ENCODE measurements at regions not wholly inside any gene's neighbourhood (a gene's known extent, or its start where the extent isn't known, plus 50 kb on each side); places are given as distances from the start of the nearest gene placed in this dataset.
"Not testable (repeated sequence)": the region's sequence is repeated elsewhere in the genome, so short reads cannot be mapped to it uniquely, and the experiment has no call there.

GRCh38 chr10:118960157-118961090, 69.1 kb upstream of the NANOS1 start:
- no peak overlapping the region for H3K4me3 ChIP-seq (ENCODE audit: low read depth, low read length)
- in situ Hi-C loops (cut with HindIII; ENCODE audit: low sequenced_read_pairs): no loop called here
- no peak for DNase-seq (ENCODE audit: low read depth)
- no peak for TF ChIP-seq CTCF (IDR thresholded peaks at IDR 0.05; ENCODE audit: low read depth, low read length, missing control alignments)

- H3K4me3 ChIP-seq (ENCODE audit: low read depth, low read length): no peak overlapping the region
- TF ChIP-seq CTCF (IDR thresholded peaks at IDR 0.05; ENCODE audit: low read depth, low read length, missing control alignments): no peak
- DNase-seq (ENCODE audit: low read depth): no peak
- in situ Hi-C loops (cut with HindIII; ENCODE audit: low sequenced_read_pairs): no loop called here
Observed at GRCh38 chr10:118961436-118961835, 68.1 kb upstream of the NANOS1 start.

GRCh38 chr10:118962331-118962868, 67.1 kb upstream of the NANOS1 start:
- H3K4me3 ChIP-seq (ENCODE audit: low read depth, low read length); in situ Hi-C loops (cut with HindIII; ENCODE audit: low sequenced_read_pairs); DNase-seq (ENCODE audit: low read depth): not testable (repeated sequence)

- DNase-seq (ENCODE audit: low read depth): no peak
- no peak overlapping the region for H3K4me3 ChIP-seq (ENCODE audit: low read depth, low read length)
- in situ Hi-C loops (cut with HindIII; ENCODE audit: low sequenced_read_pairs): no loop called here
- no peak for TF ChIP-seq CTCF (IDR thresholded peaks at IDR 0.05; ENCODE audit: low read depth, low read length, missing control alignments)
Observed at GRCh38 chr10:118963341-118963740, 66.2 kb upstream of the NANOS1 start.

GRCh38 chr10:118963933-118964332, 65.6 kb upstream of the NANOS1 start:
- TF ChIP-seq CTCF (IDR thresholded peaks at IDR 0.05; ENCODE audit: low read depth, low read length, missing control alignments): no peak
- in situ Hi-C loops (cut with HindIII; ENCODE audit: low sequenced_read_pairs): no loop called here
- DNase-seq (ENCODE audit: low read depth): no peak
- H3K4me3 ChIP-seq (ENCODE audit: low read depth, low read length): no peak overlapping the region

GRCh38 chr10:118964476-118964875, 65.0 kb upstream of the NANOS1 start:
- in situ Hi-C loops (cut with HindIII; ENCODE audit: low sequenced_read_pairs); DNase-seq (ENCODE audit: low read depth); H3K4me3 ChIP-seq (ENCODE audit: low read depth, low read length): not testable (repeated sequence)

GRCh38 chr10:118965096-118965495, 64.4 kb upstream of the NANOS1 start:
- no peak for TF ChIP-seq CTCF (IDR thresholded peaks at IDR 0.05; ENCODE audit: low read depth, low read length, missing control alignments)
- DNase-seq (ENCODE audit: low read depth): no peak
- in situ Hi-C loops (cut with HindIII; ENCODE audit: low sequenced_read_pairs): loop anchor here (5.0 kb wide), 1 partner anchor 63 kb away; no protein-coding TSS in a partner anchor
- no peak overlapping the region for H3K4me3 ChIP-seq (ENCODE audit: low read depth, low read length)

Data from astrocyte of the cerebellum (primary cell).